DOHH2 (cell line): ENCODE measurements at regions not wholly inside any gene's neighbourhood (a gene's known extent, or its start where the extent isn't known, plus 50 kb on each side); places are given as distances from the start of the nearest gene placed in this dataset.

Experiments
- EZH2phosphoT487 ChIP-seq: fragments of 200-600 bp; sonication (generic); IDR thresholded peaks from 2 replicates; pipeline ENCODE4 v1.6.1; 2017; ENCODE audit warnings: borderline replicate concordance, mild to moderate bottlenecking, antibody characterized with exemption, low read length, moderate library complexity, mixed read lengths
- TF ChIP-seq, protein P1 (sequence below): fragments of 200-600 bp; sonication (generic); IDR thresholded peaks from one replicate; pipeline ENCODE4 v1.5.1; 2014; ENCODE audit warnings: antibody characterized with exemption, mild to moderate bottlenecking, low read depth, low read length; ENCODE audit not compliant: poor library complexity, severe bottlenecking

DNA sequence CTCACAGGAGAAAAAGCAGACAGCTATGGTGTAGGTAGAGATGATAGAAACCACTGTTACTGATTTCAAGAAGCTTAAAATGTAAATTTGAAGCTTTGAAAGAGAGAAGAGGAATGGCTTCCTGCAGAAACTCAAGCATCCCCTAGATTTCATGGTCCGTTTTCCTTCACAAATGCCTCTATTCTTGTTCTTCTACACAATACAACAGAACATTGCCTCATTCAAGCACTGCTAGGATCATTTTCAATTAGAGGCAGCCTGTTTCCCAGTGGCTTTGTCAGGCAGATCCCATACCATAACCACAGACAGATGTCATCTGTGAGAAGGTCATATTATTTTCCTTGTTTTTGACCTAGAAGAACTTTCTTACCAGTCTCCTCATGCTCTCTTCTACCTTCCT lies 77.9 kb upstream of the SPRED1 start:
- TF ChIP-seq, protein P1, sequence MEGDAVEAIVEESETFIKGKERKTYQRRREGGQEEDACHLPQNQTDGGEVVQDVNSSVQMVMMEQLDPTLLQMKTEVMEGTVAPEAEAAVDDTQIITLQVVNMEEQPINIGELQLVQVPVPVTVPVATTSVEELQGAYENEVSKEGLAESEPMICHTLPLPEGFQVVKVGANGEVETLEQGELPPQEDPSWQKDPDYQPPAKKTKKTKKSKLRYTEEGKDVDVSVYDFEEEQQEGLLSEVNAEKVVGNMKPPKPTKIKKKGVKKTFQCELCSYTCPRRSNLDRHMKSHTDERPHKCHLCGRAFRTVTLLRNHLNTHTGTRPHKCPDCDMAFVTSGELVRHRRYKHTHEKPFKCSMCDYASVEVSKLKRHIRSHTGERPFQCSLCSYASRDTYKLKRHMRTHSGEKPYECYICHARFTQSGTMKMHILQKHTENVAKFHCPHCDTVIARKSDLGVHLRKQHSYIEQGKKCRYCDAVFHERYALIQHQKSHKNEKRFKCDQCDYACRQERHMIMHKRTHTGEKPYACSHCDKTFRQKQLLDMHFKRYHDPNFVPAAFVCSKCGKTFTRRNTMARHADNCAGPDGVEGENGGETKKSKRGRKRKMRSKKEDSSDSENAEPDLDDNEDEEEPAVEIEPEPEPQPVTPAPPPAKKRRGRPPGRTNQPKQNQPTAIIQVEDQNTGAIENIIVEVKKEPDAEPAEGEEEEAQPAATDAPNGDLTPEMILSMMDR, result no peak
- TF ChIP-seq EZH2phosphoT487, result no peak
